NOMO-1 treated with dmso at 0.1 percent for 144 hours (cell line): ENCODE measurements at regions not wholly inside any gene's neighbourhood (a gene's known extent, or its start where the extent isn't known, plus 50 kb on each side); places are given as distances from the start of the nearest gene placed in this dataset.
"Not testable (repeated sequence)": the region's sequence is repeated elsewhere in the genome, so short reads cannot be mapped to it uniquely, and the experiment has no call there.

Experiments
- DNase-seq: peaks from one replicate; lab custom pipeline; 2025; ENCODE audit not compliant: unreplicated experiment; lab: John Stamatoyannopoulos, UW

DNA sequence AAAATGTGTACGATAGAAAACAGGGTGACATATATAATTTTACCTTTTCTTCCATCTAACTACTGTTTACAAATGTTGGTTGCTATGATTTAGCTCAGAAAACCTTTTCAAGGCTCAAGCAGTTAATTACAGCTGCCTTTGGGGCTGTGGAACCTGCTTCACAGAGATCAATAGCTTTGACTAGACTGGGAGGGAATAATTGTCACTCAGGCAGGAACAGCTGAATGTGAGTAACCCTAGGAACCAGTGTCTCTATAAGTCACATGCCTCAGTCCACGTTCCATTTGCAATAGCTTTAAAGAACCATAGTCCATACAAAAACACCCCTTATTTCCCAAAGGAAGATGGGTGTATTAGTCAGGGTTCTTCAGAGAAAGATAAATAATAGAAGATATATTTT, 306.8 kb upstream of the ERCC4 start:
- DNase-seq = no peak

DNA sequence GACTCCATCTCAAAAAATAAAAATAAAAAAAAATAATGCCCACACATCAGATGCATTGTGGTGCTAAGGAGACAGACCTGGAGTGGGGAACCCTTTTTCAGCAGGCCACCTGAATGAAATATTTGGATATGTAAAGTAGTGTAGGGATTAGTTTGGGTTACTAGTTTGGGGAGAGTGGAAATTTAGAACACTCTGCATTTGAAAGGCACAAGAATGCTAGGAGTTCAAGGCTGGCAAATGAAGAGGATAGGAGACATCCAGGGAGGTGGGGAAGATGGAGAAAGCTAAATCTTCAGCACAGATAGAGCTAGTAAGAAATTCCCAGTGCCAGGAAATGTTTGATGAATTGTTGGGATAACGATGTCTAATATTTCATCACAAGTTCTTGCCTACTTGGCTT, 298.3 kb upstream of the ERCC4 start:
- DNase-seq = no peak

DNA sequence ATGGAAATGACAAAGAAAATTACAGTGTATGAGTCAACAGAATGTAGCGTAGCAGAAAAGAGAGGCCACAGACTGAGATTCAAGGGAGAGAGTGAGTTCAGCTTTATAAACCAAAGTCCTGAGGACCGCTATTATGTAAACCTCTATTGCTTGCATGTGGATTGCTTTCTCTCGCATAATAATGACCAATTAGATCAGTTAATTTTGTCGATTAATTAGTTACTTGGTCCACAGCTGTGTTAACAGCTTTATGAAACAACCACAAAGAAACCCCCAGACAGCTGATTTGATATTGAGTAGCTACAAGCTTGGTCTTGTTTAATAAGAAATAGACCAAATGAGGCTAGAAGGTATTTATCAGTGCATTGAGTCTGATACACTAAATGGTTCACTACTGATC, 291.8 kb upstream of the ERCC4 start:
- no peak for DNase-seq

DNA sequence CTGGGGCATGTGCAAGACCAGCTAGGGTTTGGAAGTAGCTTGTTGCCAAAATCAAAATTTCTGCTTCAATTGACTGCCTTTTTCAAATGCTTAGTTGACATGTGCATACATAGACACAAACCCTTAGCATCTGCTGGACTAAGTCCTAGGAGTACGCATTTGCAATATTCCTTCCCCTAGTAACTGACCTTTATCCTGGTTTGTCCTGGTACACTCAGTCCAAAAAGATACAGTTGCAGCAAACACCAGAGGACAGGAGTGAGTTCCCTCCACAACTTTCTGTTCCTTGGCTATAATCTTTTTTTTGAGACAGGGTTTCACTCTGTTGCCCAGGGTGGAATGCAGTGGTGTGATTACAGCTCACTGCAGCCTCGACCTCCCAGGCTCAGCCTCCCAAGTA, 290.2 kb upstream of the ERCC4 start:
- DNase-seq = no peak

DNA sequence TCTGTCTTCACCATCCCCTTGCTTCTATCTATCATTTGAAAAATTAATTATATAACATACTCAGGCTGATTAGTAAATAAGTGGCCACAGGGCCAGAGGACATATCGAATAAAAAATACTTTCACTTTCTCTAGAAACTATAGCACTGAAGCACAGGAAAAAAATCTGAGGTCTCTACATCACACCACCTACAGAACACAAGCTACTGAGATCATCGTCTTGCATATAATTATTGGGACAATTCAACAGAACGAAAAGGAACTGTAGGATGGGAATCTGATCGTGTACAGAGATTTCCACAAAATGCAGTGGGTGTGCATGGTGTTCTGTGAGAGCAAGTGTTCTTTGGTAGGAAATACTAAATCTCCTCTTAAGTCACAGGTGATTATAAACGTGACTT, 289.6 kb upstream of the ERCC4 start:
- no peak for DNase-seq

DNA sequence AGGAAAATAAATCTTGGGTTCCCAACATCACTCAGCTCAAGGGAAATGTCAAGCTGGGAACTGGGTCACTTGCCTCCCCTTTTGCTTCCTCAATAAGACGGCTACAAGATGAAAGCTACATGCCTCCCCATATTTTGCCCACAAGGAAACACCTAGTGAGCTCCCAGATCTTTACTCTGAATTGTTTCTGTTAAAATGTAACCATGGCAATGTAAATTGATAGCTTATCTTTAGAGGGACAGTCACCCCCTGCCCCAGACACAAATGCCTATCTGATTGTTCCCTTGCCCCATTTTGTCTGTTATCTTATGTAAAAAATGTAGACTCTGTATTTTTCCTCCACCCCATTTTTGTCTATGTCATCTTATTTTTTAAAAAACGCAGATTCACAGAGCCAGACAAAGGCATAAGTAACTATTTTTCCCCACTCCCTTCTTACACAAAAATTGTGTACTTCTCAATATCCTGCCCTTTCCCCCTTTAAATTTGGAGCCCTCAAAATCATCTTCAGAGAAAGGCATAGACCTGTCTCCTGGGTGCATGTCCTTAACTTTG, 288.7 kb upstream of the ERCC4 start:
- DNase-seq = no peak

DNA sequence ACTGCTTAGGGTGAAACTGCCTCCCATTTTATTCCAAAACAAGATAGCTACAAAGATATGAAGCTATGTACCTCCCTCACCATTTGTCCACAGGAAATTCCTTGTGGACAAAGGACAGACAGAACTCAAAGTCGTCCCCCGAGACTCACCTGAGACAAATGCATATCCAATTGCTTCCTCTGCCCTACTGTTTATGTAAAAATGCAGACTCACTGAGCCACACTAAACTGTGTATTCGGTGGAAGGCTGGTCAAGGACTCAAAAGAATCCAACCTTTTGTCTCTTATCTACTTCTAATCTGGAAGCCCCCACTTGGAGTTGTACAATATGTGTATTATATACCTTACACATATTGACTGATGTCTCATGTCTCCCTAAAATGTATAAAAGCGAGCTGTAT, 288.0 kb upstream of the ERCC4 start:
- no peak for DNase-seq

DNA sequence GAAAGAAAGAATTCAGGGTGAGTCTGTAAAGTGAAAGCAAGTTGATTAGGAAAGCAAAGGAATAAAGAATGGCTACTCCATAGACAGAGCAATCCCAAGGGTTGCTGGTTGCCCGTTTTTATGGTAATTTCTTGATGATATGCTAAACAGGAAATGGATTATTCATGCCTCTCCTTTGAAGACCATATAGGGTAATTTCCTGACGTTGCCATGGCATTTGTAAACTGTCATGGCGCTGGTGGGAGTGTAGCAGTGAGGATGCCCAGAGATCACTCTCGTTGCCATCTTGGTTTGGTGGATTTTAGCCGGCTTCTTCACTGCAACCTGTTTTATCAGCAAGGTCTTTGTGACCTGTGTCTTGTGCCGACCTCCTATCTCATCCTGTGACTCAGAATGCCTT, 287.4 kb upstream of the ERCC4 start:
- not testable (repeated sequence) for DNase-seq

DNA sequence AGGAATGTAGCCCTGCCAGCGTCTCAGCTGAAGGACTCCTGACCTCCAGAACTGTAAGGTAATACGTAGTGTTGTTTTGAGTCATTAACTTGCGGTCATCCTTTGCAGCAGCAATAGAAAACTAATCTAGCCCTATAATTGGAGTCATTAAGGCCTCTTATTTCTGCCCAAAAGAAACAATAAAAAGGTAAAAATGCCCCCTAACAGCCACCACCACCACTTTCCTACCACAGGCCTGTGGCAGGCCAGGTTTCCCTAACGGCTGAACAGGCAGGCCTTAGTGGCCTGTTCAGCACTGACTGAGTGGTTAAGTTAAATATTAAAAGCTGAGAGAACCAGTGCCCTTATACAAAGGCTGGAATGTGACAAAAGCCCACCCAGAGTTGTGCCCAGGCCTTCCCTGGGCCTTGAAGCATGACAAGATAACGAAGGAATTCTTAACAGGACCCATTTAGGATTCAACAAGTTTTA, 286.5 kb upstream of the ERCC4 start:
- no peak for DNase-seq

DNA sequence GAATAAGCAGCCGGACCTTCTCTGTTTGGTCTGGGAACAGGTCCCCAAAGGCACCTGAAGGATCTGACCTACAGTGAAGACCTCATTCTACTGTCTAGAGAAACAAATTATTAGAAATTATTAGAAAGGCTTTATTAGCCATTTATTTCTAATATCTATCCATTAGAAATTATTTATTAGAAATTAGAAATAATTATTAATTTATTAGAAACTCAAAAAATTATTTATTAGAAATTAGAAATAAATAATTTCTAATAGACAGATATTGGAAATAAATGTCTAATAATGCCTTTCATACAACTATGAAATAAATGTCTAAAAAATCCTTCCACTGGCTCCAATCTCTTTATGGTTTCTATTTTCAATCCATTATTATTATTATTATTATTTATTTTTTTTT, 285.7 kb upstream of the ERCC4 start:
- DNase-seq = no peak

DNA sequence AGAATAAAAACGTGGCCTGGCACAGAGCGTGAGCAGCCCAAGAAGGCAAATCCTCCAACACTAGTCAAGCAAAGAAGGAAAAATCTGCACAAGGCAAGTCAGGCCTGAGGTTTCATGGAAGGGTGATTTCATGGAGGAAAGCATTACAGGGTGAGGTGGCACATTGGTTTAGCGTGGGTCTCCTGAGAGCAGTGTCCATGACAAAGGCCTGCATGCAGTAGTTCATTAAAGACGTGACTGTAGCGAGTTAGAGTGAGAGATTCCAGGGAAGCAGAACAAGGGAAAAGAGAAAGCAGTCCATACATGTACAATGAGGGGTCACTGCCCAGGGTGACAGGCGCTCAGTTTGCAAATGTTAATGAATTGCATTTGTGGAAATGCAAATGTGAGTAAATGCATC, 285.0 kb upstream of the ERCC4 start:
- no peak for DNase-seq

DNA sequence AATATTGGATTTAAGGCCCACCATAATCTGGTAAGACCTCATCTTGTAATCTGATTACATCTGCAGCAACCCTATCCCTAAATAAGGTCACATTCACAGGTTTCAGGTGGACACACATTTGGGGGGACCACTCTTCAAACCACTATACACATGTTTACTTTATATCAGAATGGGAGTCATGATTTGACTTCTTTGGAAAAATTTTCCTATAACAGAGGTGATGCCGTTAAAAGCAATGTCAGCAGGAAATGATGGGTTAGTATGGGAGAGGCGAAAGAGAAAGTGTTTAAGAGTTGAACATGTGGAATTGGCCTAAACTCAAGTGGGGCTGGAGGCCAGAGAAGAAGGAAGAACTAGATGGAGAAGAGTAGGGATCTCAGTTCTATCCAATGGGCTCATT, 281.7 kb upstream of the ERCC4 start:
- DNase-seq = no peak

DNA sequence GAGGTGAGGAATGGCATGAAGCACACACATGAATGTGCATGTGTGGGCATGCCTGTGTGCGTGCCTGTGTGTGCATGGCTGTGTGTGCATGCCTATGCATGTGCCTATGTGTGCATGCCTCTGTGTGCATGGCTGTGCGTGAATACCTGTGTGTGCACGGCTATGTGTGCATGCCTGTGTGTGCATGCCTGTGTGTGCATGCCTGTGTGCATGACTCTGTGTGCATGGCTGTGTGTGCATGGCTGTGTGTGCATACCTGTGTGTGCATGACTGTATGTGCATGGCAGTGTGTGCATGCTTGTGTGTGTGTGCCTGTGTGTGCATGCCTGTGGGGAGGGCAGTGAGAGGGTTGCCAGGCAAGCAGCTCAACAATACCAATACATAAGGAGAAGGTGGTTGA, 276.5 kb upstream of the ERCC4 start:
- DNase-seq = no peak

DNA sequence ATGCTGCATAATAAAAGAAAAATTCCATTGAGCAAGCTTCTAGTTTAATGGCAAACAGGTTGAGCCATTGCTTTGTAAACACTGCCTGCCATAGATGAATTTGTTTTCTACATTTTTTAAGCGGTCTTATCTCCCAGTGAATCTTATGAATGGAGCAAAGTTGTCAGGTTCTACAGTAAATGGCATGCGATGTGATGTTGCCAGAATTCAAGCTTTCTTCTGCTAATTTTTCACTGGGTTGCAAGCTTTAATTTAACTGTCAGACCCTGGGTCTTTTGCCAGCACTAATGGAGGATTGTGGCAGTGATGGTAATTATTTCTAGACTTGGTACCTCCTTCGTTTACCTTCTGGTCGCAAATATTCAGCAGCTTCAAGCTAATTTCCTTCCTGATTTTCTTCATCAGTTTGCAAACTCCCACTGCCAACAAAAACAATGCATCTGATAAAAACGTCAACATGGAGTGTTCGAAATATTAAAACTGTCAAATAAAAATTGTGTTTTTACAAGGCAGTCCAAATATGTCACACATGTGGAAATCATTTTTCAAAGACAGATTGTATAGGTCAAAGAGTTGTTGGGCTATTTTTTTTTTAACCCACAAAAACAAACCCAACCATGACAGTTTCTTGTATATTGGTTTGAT, 274.2 kb upstream of the ERCC4 start:
- DNase-seq = no peak

DNA sequence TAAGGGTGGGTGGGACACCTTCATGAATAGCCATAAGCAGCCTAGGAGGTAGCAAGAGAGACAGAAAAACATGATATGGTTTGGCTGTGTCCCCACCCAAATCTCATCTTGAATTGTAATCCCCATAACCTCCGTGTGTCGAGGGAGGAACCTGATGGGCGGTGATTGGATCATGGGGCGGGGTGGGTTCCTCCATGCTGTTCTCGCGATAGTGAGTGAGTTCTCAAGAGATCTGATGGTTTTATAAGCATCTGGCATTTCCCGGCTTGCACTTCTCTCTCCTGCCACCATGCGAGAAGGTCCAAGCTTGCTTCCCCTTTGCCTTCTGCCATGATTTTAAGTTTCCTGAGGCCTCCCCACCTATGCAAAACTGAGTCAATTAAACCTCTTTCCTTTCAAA, 259.1 kb upstream of the ERCC4 start:
- DNase-seq = no peak

DNA sequence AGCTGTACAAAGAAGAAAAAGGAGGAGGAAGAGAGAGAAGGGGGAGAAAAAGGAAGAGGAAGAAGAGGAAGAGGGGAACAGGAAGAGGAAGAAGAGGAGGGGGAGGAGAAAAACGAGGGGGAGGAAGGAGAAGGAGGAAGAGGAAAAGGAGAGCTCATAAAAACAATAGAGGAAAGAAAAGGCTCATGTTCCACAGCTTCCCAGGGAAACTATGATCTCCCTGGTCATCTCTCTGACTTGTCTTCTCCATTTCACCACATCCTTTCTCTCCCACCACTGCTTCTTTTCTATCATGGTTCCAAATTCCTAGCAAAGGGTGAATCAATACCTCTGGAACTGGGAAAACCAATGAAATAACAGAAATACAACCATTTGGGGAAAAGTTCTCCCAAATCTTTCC, 254.1 kb upstream of the ERCC4 start:
- DNase-seq = no peak

DNA sequence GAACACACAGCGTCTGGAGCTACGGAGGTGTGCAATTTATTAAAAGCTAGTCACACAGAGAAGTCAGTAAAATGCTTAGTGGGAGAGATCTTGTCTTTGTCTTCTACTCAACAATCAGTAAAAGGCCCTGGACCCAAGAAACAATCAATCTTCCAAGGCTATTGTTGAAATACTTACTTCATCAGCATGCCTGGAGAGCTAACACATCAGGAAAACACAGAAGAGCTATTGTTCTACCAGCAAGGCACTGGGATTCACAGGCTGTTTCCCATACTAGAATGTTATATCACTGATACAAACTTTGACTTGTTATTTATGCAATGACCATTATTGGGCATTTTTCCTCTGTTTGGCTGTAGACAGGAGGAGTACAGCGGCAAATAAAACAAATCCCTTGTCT, 247.8 kb upstream of the ERCC4 start:
- DNase-seq = no peak

DNA sequence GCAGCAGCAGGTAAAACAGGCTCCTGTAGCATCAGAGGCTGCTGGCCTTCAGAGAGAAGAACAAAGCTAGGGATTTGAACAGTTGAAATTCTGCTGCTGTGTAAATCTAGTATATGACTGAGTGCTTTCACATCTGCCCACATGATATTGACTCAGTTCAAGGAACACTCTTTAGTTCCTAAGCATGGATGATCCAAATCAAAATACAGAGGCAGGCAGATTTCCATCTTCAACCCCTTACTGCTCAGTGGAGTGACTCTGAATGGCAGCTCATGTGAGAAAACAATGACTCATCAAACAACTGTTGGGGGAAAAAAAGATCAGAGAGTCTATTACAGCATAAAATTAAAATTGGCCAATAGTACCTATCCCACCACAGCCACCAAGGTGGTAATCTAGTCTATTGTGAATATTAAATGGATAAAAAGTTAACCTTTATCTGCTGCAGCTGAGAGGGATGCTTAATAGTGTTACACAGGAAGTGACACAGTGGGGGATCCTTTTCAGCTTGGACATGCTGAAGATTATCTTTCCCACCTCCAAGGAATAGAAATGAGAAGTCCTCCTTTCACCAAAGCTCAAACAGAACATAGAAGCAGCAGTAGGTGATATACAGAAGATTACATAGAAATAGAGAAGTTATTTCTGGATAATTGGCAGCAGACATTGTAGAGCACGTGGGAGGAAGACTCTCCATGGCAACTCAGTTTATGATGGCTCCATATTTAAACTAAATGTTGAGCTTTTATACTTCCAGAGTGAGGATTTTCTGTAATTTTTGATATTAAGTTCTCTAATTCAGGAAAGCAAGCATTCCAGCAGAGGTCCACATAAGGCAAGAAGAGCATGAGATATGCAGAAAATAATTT, 239.7 kb upstream of the ERCC4 start:
- no peak for DNase-seq

DNA sequence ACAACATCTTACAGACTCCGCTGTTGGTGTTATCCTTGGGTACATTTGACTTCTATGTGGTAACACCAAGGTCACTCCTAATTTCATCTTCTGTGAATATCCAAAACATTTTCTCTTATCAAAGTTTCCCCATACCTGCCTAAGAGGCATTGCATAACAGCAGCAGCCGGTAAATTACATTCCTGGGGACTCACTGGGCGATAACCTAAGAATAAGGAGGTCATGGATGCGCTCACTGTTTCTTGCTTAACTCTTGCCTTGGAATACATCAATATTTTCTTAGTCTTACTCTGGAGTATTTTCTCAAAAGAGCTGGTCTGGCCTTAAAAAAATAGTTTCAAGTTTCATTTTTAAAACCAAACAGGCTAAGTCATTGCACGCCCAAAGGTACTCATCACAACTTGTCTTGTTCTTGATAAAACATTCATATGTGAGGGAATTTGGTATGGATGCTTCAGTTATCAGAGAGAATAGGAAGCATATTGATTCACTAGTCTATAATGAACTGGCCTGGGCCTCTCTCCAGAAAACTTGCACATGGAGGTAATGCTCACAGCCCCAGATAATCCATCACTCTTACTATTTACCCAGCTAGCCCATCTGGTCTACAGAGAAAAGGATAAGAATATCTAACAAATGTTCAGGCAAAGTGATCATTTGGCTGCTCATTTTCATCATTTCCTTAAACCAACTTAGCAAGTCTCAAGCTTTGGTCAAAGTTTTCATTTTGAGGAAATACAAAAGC, 235.0 kb upstream of the ERCC4 start:
- DNase-seq = no peak

DNA sequence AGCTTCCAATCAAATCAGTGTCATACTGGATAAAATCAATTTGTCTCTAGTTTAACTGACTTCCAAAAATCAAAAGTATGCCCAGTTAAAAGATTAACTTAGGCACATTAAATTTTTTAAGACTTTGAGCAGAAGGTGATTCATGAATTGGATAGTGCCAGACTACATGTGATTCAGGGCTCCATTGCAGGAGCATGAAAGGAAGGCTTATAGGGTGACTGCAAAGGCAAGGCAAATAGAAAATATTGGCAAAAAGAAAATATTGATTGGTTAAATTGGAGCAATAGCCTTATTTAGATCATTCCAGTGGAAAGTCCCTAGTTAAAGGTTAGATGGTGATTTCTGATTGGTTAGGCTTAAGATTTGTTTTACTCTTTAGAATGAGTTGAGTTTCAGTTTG, 223.9 kb upstream of the ERCC4 start:
- no peak for DNase-seq

DNA sequence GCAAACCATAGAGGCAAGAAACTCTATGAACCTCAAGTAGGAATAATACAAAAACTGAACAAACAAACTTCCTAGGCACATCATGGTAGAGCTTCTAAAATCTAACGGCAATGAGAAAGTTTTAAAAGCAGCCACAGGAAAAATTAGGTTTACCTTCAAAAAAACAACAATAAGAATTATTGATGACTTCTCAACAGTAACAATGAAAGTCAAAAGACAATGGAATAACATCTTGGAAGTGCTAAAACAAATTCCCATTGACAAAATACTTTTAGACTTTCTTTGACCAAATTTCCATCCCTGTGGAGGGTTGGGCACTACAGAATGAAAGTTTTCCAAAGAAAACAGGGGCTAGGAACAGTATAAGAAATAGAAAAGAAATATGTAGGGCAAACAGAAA, 222.9 kb upstream of the ERCC4 start:
- DNase-seq = no peak

DNA sequence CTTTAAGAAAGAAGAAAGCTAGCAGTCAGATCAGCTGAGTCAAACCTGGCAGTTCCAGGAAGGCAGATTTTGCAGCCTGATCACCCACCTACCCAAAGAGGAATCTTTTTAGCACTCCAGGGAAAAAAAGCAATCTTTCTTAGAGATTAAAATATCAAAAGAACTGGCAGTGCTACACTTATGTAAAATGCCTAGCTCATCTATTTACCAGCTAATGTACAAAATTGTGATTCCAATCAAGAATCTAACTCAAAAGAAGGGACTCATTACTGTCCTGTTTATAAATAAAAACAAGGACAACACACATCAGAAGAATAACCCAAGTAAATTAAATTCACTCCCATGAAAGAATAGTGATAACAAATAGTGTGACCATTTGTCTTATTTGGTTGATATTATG, 222.4 kb upstream of the ERCC4 start:
- DNase-seq = no peak
